ENCODE measurements at regions not wholly inside any gene's neighbourhood (a gene's known extent, or its start where the extent isn't known, plus 50 kb on each side); places are given as distances from the start of the nearest gene placed in this dataset.

- Histone ChIP-seq H3K79me2 (ENCODE audit: insufficient read depth) (no peaks in the 10 kb centered on the region), H2AFZ (no peak overlapping the region), H3K9me2 (ENCODE audit: insufficient read depth) (no peaks in the 10 kb centered on the region), H3K4me2 (ENCODE audit: unreplicated experiment) (no peak overlapping the region), H3K4me1 (ENCODE audit: insufficient read depth) (no peaks in the 10 kb centered on the region), H3K9ac (no peak overlapping the region), H3F3A (ENCODE audit: insufficient read depth) (no peaks in the 10 kb centered on the region), H3K36me3 (ENCODE audit: low read depth) (no peaks in the 10 kb centered on the region), H4K20me1 (ENCODE audit: insufficient read depth) (no peaks in the 10 kb centered on the region), H3K27me3 (replicated peaks; ENCODE audit: insufficient read depth) (peaks cover 14% of the 10 kb centered on the region; the same call in 1 of the 2 replicates), H3K9me3 (ENCODE audit: low read depth) (no peaks in the 10 kb centered on the region), H3K27ac (no peak overlapping the region), H3K4me3 (no peak overlapping the region)
- TF ChIP-seq EZH2 (IDR thresholded peaks at IDR 0.05; ENCODE audit: insufficient read depth, poor library complexity, severe bottlenecking) (no peak), EZH2phosphoT487 (IDR thresholded peaks at IDR 0.05; ENCODE audit: insufficient read depth, low read depth) (no peak)
- DNase-seq = no peak
- in situ Hi-C loops (cut with MboI) = no loop called here
- WGBS, 2 experiments (ENCODE audit: low coverage in 1 of 2, low lambda C conversion rate in 2 of 2, missing lambda C conversion rate in 2 of 2) = 22 to 23% methylated on average over 4 of the region's 4 CpGs
Measured at GRCh38 chr12:107243341-107243740, 150.0 kb upstream of the CRY1 start.

- DNase-seq = no peak
- H3K9me3 ChIP-seq (ENCODE audit: low read depth) = no peaks in the 10 kb centered on the region
- in situ Hi-C loops (cut with MboI) = no loop called here
- H3K36me3 ChIP-seq (ENCODE audit: low read depth) = no peaks in the 10 kb centered on the region
- H3K4me3 ChIP-seq = no peak overlapping the region
- H3K9ac ChIP-seq = no peak overlapping the region
- no peaks in the 10 kb centered on the region for H3K4me1 ChIP-seq (ENCODE audit: insufficient read depth)
- H3K27ac ChIP-seq = no peak overlapping the region
- no peaks in the 10 kb centered on the region for H4K20me1 ChIP-seq (ENCODE audit: insufficient read depth)
- WGBS, 2 experiments (ENCODE audit: low coverage in 1 of 2, low lambda C conversion rate in 2 of 2, missing lambda C conversion rate in 2 of 2) = 11 to 19% methylated on average over 2 of the region's 2 CpGs
- no peak for TF ChIP-seq EZH2 (IDR thresholded peaks at IDR 0.05; ENCODE audit: insufficient read depth, poor library complexity, severe bottlenecking)
- TF ChIP-seq EZH2phosphoT487 (IDR thresholded peaks at IDR 0.05; ENCODE audit: insufficient read depth, low read depth) = no peak
- no peaks in the 10 kb centered on the region for H3F3A ChIP-seq (ENCODE audit: insufficient read depth)
- H3K27me3 ChIP-seq (replicated peaks; ENCODE audit: insufficient read depth) = peaks cover 6% of the 10 kb centered on the region; the same call in 1 of the 2 replicates
- no peaks in the 10 kb centered on the region for H3K79me2 ChIP-seq (ENCODE audit: insufficient read depth)
- no peak overlapping the region for H3K4me2 ChIP-seq (ENCODE audit: unreplicated experiment)
- H2AFZ ChIP-seq = no peak overlapping the region
- H3K9me2 ChIP-seq (ENCODE audit: insufficient read depth) = no peaks in the 10 kb centered on the region
Measured at GRCh38 chr12:107244584-107244983, 151.2 kb upstream of the CRY1 start.

GRCh38 chr12:107247650-107248049 is 154.3 kb upstream of the CRY1 start:
- Histone ChIP-seq H3K79me2 (ENCODE audit: insufficient read depth) (no peaks in the 10 kb centered on the region), H3K4me1 (ENCODE audit: insufficient read depth) (no peaks in the 10 kb centered on the region), H3K9me2 (ENCODE audit: insufficient read depth) (no peaks in the 10 kb centered on the region), H3K4me2 (ENCODE audit: unreplicated experiment) (no peak overlapping the region), H3K4me3 (no peak overlapping the region), H3K36me3 (ENCODE audit: low read depth) (no peaks in the 10 kb centered on the region), H3K27me3 (replicated peaks; ENCODE audit: insufficient read depth) (peaks cover 8% of the 10 kb centered on the region), H3K27ac (no peak overlapping the region), H3K9me3 (ENCODE audit: low read depth) (no peaks in the 10 kb centered on the region), H2AFZ (no peak overlapping the region), H3F3A (ENCODE audit: insufficient read depth) (no peaks in the 10 kb centered on the region), H4K20me1 (ENCODE audit: insufficient read depth) (no peaks in the 10 kb centered on the region), H3K9ac (no peak overlapping the region)
- in situ Hi-C loops (cut with MboI) = no loop called here
- WGBS, 2 experiments (ENCODE audit: low coverage in 1 of 2, low lambda C conversion rate in 2 of 2, missing lambda C conversion rate in 2 of 2) = 0 to 13% methylated on average over 1 of the region's 1 CpG
- no peak for DNase-seq
- TF ChIP-seq EZH2phosphoT487 (IDR thresholded peaks at IDR 0.05; ENCODE audit: insufficient read depth, low read depth) (no peak), EZH2 (IDR thresholded peaks at IDR 0.05; ENCODE audit: insufficient read depth, poor library complexity, severe bottlenecking) (no peak)

DNA sequence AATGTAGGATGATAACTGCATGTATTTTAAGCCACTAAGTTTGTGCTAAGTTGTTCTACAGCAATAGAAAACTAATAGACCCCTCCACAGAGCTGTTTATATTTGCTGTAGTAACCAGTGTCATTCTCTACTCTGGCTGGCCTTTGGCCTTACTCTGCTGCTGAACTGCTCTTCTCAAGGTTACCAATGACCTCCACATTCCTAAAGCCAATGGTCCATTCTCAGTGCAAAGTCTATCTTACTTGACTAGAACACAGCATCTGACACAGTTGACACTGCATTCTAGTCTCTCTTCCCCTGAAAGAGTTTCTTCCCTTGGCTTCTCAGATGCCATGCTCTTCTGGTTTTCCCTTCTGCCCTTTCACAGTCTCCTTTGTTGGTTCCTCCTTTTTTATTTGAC is 154.8 kb upstream of the CRY1 start:
- in situ Hi-C loops (cut with MboI) = no loop called here

DNA sequence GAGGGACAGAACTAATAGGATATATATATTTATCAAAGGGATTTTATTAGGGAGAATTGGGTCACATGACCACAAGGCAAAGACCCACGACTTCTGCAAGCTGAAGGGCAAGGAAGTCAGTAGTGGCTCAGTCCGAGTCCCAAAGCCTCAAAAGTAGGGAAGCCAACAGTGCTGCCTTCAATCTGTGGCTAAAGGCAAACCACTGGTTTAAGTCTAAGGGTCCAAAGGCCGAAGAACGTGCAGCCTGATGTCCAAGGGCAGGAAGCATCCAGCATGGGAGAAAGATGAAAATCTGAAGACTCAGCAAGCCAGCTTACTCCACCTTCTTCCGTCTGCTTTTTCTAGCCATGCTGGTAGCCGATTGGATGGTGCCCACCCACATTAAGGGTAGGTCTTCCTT is 157.9 kb upstream of the CRY1 start:
- Histone ChIP-seq H2AFZ (no peak overlapping the region), H3K27ac (no peak overlapping the region), H3K4me3 (no peak overlapping the region), H4K20me1 (ENCODE audit: insufficient read depth) (no peaks in the 10 kb centered on the region), H3K4me2 (ENCODE audit: unreplicated experiment) (no peak overlapping the region), H3K9me2 (ENCODE audit: insufficient read depth) (no peaks in the 10 kb centered on the region), H3K4me1 (ENCODE audit: insufficient read depth) (no peaks in the 10 kb centered on the region), H3K79me2 (ENCODE audit: insufficient read depth) (no peaks in the 10 kb centered on the region), H3K9ac (no peak overlapping the region), H3F3A (ENCODE audit: insufficient read depth) (no peaks in the 10 kb centered on the region), H3K27me3 (replicated peaks; ENCODE audit: insufficient read depth) (peaks cover 12% of the 10 kb centered on the region; the same call in 1 of the 2 replicates), H3K9me3 (ENCODE audit: low read depth) (no peaks in the 10 kb centered on the region), H3K36me3 (ENCODE audit: low read depth) (no peaks in the 10 kb centered on the region)
- DNase-seq = no peak
- in situ Hi-C loops (cut with MboI) = no loop called here
- no peak for TF ChIP-seq EZH2 (IDR thresholded peaks at IDR 0.05; ENCODE audit: insufficient read depth, poor library complexity, severe bottlenecking)
- TF ChIP-seq EZH2phosphoT487 (IDR thresholded peaks at IDR 0.05; ENCODE audit: insufficient read depth, low read depth) = no peak
- WGBS, 2 experiments (ENCODE audit: low coverage in 1 of 2, low lambda C conversion rate in 2 of 2, missing lambda C conversion rate in 2 of 2) = 46 to 63% methylated on average over 6 of the region's 6 CpGs

More for the DNA sequence above, 154.8 kb upstream of the CRY1 start:
- H3K4me2 ChIP-seq (ENCODE audit: unreplicated experiment) = no peak overlapping the region
- H3K4me1 ChIP-seq (ENCODE audit: insufficient read depth) = no peaks in the 10 kb centered on the region
- no peaks in the 10 kb centered on the region for H3K36me3 ChIP-seq (ENCODE audit: low read depth)
- peaks cover 10% of the 10 kb centered on the region for H3K27me3 ChIP-seq (replicated peaks; ENCODE audit: insufficient read depth)
- H3F3A ChIP-seq (ENCODE audit: insufficient read depth) = no peaks in the 10 kb centered on the region
- no peaks in the 10 kb centered on the region for H3K9me2 ChIP-seq (ENCODE audit: insufficient read depth)
- TF ChIP-seq EZH2 (IDR thresholded peaks at IDR 0.05; ENCODE audit: insufficient read depth, poor library complexity, severe bottlenecking) (no peak), EZH2phosphoT487 (IDR thresholded peaks at IDR 0.05; ENCODE audit: insufficient read depth, low read depth) (no peak)
- DNase-seq = no peak
- H3K4me3 ChIP-seq = no peak overlapping the region
- no peaks in the 10 kb centered on the region for H3K9me3 ChIP-seq (ENCODE audit: low read depth)
- no peak overlapping the region for H3K9ac ChIP-seq
- H3K79me2 ChIP-seq (ENCODE audit: insufficient read depth) = no peaks in the 10 kb centered on the region
- no peak overlapping the region for H2AFZ ChIP-seq
- H3K27ac ChIP-seq = no peak overlapping the region
- no peaks in the 10 kb centered on the region for H4K20me1 ChIP-seq (ENCODE audit: insufficient read depth)

Measured in GM23248 (cell line).